Lower leg skin (tissue), 4 donors: ENCODE measurements at regions not wholly inside any gene's neighbourhood (a gene's known extent, or its start where the extent isn't known, plus 50 kb on each side); places are given as distances from the start of the nearest gene placed in this dataset.
A peak's percentile ranks its signal among the peaks of the same experiment; 100 is the strongest.

Experiments used
- DNase-seq, 2 donors: peaks; one replicate each; pipeline ENCODE4 v3.0.0-alpha.2; 2019; ENCODE audit warnings: low spot score in 2 of 2
- H3K4me3 ChIP-seq: fragments of 200-600 bp; sonication (generic); 2 replicates; pipeline ENCODE4 v1.5.1; 2017; ENCODE audit warnings: mild to moderate bottlenecking, low read depth; ENCODE audit not compliant: poor library complexity, severe bottlenecking
- CTCF ChIP-seq, 3 donors: fragments of 450-650 bp; IDR thresholded peaks; one replicate each; pipeline ENCODE4 v1.5.1; 2016; ENCODE audit warnings: antibody characterized with exemption in 3 of 3, mild to moderate bottlenecking in 3 of 3, moderate library complexity in 2 of 3
- POLR2A ChIP-seq, 2 donors: fragments of 450-650 bp; IDR thresholded peaks; one replicate each; pipeline ENCODE4 v1.6.1; 2016 to 2017; ENCODE audit warnings: antibody characterized with exemption in 2 of 2, mild to moderate bottlenecking in 1 of 2, moderate library complexity in 1 of 2
- WGBS, 2 donors: methylation state at CpG; one replicate each; pipeline ENCODE4 v1.1.5; 2018; 5-methylcytosine and 5-hydroxymethylcytosine counted together
- intact Hi-C: fragments of 100-400 bp; cut with DNase I; formaldehyde crosslinking; loops from one replicate; pipeline ENCODE4 v1.15.0; 2023; ENCODE audit warnings: low total_unique reads

- no peak for DNase-seq
- TF ChIP-seq POLR2A (IDR thresholded peaks at IDR 0.05) (no peak), CTCF (IDR thresholded peaks at IDR 0.05) (no peak)
- 63 to 64% methylated on average over 7 of the region's 7 CpGs for WGBS, 2 donors
- intact Hi-C loops: no loop called here
- H3K4me3 ChIP-seq: no peak overlapping the region
Observed at GRCh38 chr13:40191186-40191980, 475.1 kb downstream of the FOXO1 start.

GRCh38 chr13:40192452-40192851 lies 474.0 kb downstream of the FOXO1 start:
- intact Hi-C loops: no loop called here
- no peak overlapping the region for H3K4me3 ChIP-seq
- WGBS, 2 donors: 72 to 83% methylated on average over 5 of the region's 5 CpGs
- DNase-seq: no peak
- TF ChIP-seq POLR2A (IDR thresholded peaks at IDR 0.05) (no peak), CTCF (IDR thresholded peaks at IDR 0.05) (no peak)

GRCh38 chr13:40192858-40193257 lies 473.6 kb downstream of the FOXO1 start:
- DNase-seq: peak in 1 of 2 donors; percentile 90
- no peak overlapping the region for H3K4me3 ChIP-seq
- 51 to 64% methylated on average over 7 of the region's 7 CpGs for WGBS, 2 donors
- no peak for TF ChIP-seq CTCF (IDR thresholded peaks at IDR 0.05)
- no peak for TF ChIP-seq POLR2A (IDR thresholded peaks at IDR 0.05)
- intact Hi-C loops: no loop called here

GRCh38 chr13:40193286-40194223 lies 472.9 kb downstream of the FOXO1 start:
- TF ChIP-seq POLR2A (IDR thresholded peaks at IDR 0.05) (no peak), CTCF (IDR thresholded peaks at IDR 0.05) (no peak)
- DNase-seq: peak; percentile 58 to 87
- 49 to 51% methylated on average over 18 of the region's 18 CpGs for WGBS, 2 donors
- intact Hi-C loops: no loop called here
- no peak overlapping the region for H3K4me3 ChIP-seq

GRCh38 chr13:40194224-40194806 lies 472.1 kb downstream of the FOXO1 start:
- no peak overlapping the region for H3K4me3 ChIP-seq
- TF ChIP-seq CTCF (IDR thresholded peaks at IDR 0.05) (no peak), POLR2A (IDR thresholded peaks at IDR 0.05) (no peak)
- intact Hi-C loops: no loop called here
- WGBS, 2 donors: 53 to 64% methylated on average over 8 to 9 of the region's 9 CpGs
- DNase-seq: no peak
